Small intestine (tissue), 7 donors: ENCODE measurements at regions not wholly inside any gene's neighbourhood (a gene's known extent, or its start where the extent isn't known, plus 50 kb on each side); places are given as distances from the start of the nearest gene placed in this dataset.
"Not testable (repeated sequence)": the region's sequence is repeated elsewhere in the genome, so short reads cannot be mapped to it uniquely, and the experiment has no call there.

Source experiments
- DNase-seq, 2 donors: peaks; one replicate each; pipeline versions ENCODE4 v3.0.0 to v3.0.0-alpha.2; 2013
- FAIRE-seq: peaks from 2 replicates; lab custom pipeline; 2012; peaks lifted over from hg19 to GRCh38; lab: Jason Lieb, UNC
- H3K27ac ChIP-seq, 3 donors: one replicate each; pipeline ENCODE4 v1.5.1; 2013; ENCODE audit warnings: low read length in 2 of 3, mild to moderate bottlenecking in 2 of 3, control low read depth in 1 of 3, inconsistent platforms in 1 of 3, low read depth in 1 of 3, moderate library complexity in 1 of 3
- H3K27me3 ChIP-seq, 3 donors: one replicate each; pipeline ENCODE4 v1.6.1; 2013; ENCODE audit warnings: low read length in 3 of 3, inconsistent platforms in 1 of 3; ENCODE audit not compliant: control insufficient read depth in 3 of 3, insufficient read depth in 3 of 3
- H3K36me3 ChIP-seq, 3 donors: one replicate each; pipeline ENCODE4 v1.6.1; 2013; ENCODE audit warnings: low read length in 3 of 3, inconsistent platforms in 1 of 3, low read depth in 1 of 3, mild to moderate bottlenecking in 1 of 3, moderate library complexity in 1 of 3; ENCODE audit not compliant: control insufficient read depth in 3 of 3, insufficient read depth in 2 of 3
- H3K4me1 ChIP-seq, 3 donors: one replicate each; pipeline ENCODE4 v1.6.1; 2013; ENCODE audit warnings: low read length in 2 of 3, inconsistent platforms in 1 of 3, low read depth in 1 of 3, mild to moderate bottlenecking in 1 of 3, moderate library complexity in 1 of 3; ENCODE audit not compliant: control insufficient read depth in 3 of 3, insufficient read depth in 2 of 3
- H3K4me3 ChIP-seq, 3 donors: one replicate each; pipeline ENCODE4 v1.5.1; 2013; ENCODE audit warnings: low read length in 3 of 3, control low read depth in 1 of 3, inconsistent platforms in 1 of 3, low read depth in 1 of 3, mild to moderate bottlenecking in 1 of 3, moderate library complexity in 1 of 3
- H3K9me3 ChIP-seq, 2 donors: one replicate each; pipeline ENCODE4 v1.6.1; 2013; ENCODE audit warnings: low read depth in 1 of 2, low read length in 1 of 2; ENCODE audit not compliant: control insufficient read depth in 2 of 2, insufficient read depth in 1 of 2
- WGBS, 3 donors: extraction: QIAGEN DNeasy Blood & Tissue Kit; methylation state at CpG; one replicate each; pipeline ENCODE4 v1.1.7; 2013; 5-methylcytosine and 5-hydroxymethylcytosine counted together
- donor health status: healthy with polysubstance abuse.
- donor health status: control.
- donor health status: control.
- donor health status: Bipolar disorder and iron deficiency.
- donor health status: healthy.

DNA sequence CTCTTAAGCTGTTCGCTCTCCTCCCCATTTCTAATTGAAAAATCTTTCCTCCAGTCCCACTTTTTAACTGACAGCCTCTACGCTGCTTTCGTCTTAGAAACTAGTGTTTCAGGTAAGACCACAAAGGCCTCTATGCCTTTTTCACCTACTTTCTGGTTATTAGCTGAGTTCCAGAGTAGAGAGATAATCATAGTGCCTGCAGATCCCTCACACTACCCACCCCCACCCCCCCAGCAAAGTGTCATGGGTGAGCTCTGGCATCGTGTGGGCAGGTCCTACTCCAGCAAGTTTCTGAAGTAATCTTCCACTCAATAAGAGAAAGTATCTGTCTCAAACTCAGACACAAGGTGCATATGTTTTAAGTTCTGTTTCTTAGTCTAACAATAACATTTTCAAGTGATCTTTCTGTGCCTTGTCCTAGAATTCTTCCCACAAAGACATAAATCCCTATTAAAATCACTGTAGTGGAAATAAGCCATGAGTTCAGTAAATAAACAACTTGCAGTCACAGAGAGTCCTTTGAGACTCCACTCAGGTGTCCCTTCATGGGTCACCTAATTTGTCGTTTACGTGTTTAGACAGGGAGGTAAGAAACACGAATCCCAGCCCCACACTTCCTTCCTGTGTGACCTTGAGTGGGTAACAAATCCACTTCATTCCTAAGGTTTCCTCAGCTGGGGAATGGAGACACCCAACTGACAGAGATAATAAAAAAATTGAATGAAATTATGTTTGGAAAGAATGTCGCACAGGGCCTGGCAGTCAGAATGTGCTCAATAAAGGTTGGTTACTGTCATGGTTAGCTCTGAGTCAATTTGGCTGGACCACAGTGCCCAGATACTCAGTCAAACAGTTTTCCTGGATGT lies 228.9 kb upstream of the CAND1 start:
- no peak overlapping the region for H3K27ac ChIP-seq
- no peaks in the 10 kb centered on the region for H3K4me1 ChIP-seq
- no peaks in the 10 kb centered on the region for H3K27me3 ChIP-seq
- no peaks in the 10 kb centered on the region for H3K36me3 ChIP-seq
- no peak overlapping the region for H3K4me3 ChIP-seq
- no peak for FAIRE-seq
- no peak for DNase-seq
- no peaks in the 10 kb centered on the region for H3K9me3 ChIP-seq
- 75 to 77% (median 75%) methylated on average over 8 of the region's 8 CpGs for WGBS, 3 donors

GRCh38 chr12:67040861-67041137 lies 228.4 kb upstream of the CAND1 start:
- no peak overlapping the region for H3K4me3 ChIP-seq
- no peaks in the 10 kb centered on the region for H3K27me3 ChIP-seq
- DNase-seq: no peak
- no peak overlapping the region for H3K27ac ChIP-seq
- FAIRE-seq: no peak
- no peaks in the 10 kb centered on the region for H3K4me1 ChIP-seq
- H3K9me3 ChIP-seq: no peaks in the 10 kb centered on the region
- H3K36me3 ChIP-seq: no peaks in the 10 kb centered on the region

GRCh38 chr12:67042697-67043131 lies 226.4 kb upstream of the CAND1 start:
- H3K36me3 ChIP-seq: no peaks in the 10 kb centered on the region
- no peaks in the 10 kb centered on the region for H3K4me1 ChIP-seq
- H3K27me3 ChIP-seq: no peaks in the 10 kb centered on the region
- no peaks in the 10 kb centered on the region for H3K9me3 ChIP-seq
- H3K4me3 ChIP-seq: no peak overlapping the region
- no peak overlapping the region for H3K27ac ChIP-seq
- FAIRE-seq: no peak
- peak; percentile 24 to 57 for DNase-seq
- 23 to 70% (median 42%) methylated on average over 2 of the region's 2 CpGs for WGBS, 3 donors

- Histone ChIP-seq H3K27me3 (no peaks in the 10 kb centered on the region), H3K36me3 (no peaks in the 10 kb centered on the region), H3K9me3 (no peaks in the 10 kb centered on the region), H3K4me3 (no peak overlapping the region), H3K4me1 (no peaks in the 10 kb centered on the region), H3K27ac (no peak overlapping the region)
- no peak for DNase-seq
- WGBS, 3 donors: 6 to 48% (median 27%) methylated on average over 1 of the region's 1 CpG
- no peak for FAIRE-seq
These were observed 225.4 kb upstream of the CAND1 start for GRCh38 chr12:67043771-67044170.

- H3K4me1 ChIP-seq: no peaks in the 10 kb centered on the region
- H3K27me3 ChIP-seq: no peaks in the 10 kb centered on the region
- no peaks in the 10 kb centered on the region for H3K36me3 ChIP-seq
- H3K9me3 ChIP-seq: no peaks in the 10 kb centered on the region
- FAIRE-seq (no peak), DNase-seq (no peak)
- no peak overlapping the region for H3K27ac ChIP-seq
- no peak overlapping the region for H3K4me3 ChIP-seq
- WGBS, 3 donors: 84 to 89% (median 88%) methylated on average over 5 of the region's 5 CpGs
These were observed 223.5 kb upstream of the CAND1 start for GRCh38 chr12:67045650-67046049.

- Histone ChIP-seq H3K9me3 (no peaks in the 10 kb centered on the region), H3K4me3 (no peak overlapping the region), H3K4me1 (no peaks in the 10 kb centered on the region), H3K27me3 (no peaks in the 10 kb centered on the region), H3K27ac (no peak overlapping the region), H3K36me3 (no peaks in the 10 kb centered on the region)
- DNase-seq (no peak), FAIRE-seq (no peak)
- 78 to 85% (median 81%) methylated on average over 4 of the region's 4 CpGs for WGBS, 3 donors
These were observed 223.1 kb upstream of the CAND1 start for GRCh38 chr12:67046062-67046461.

GRCh38 chr12:67047634-67048033 lies 221.5 kb upstream of the CAND1 start:
- no peak for DNase-seq
- Histone ChIP-seq H3K36me3 (no peaks in the 10 kb centered on the region), H3K4me1 (no peaks in the 10 kb centered on the region), H3K27ac (no peak overlapping the region), H3K9me3 (no peaks in the 10 kb centered on the region), H3K27me3 (no peaks in the 10 kb centered on the region), H3K4me3 (no peak overlapping the region)
- no peak for FAIRE-seq
- WGBS, 3 donors: 83 to 91% (median 87%) methylated on average over 2 of the region's 2 CpGs

DNA sequence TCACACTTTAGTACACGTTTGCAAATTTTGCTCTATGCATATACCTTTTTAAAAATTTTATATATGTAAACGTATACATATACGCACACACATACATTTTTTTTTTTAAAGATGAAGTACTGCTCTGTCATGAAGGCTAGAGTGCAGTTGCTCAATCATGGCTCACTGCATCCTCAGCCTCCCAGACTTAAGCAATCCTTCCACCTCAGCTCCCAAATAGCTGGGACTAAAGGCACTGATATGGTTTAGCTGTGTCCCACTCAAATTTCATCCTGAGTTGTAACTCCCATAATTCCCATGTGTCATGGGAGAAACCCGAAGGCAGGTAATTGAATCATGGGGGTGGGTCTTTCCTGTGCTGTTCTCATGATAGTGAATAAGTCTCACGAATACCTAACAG lies 220.8 kb upstream of the CAND1 start:
- Histone ChIP-seq H3K4me3 (no peak overlapping the region), H3K36me3 (no peaks in the 10 kb centered on the region), H3K27me3 (no peaks in the 10 kb centered on the region), H3K9me3 (no peaks in the 10 kb centered on the region), H3K27ac (no peak overlapping the region), H3K4me1 (no peaks in the 10 kb centered on the region)
- FAIRE-seq: no peak
- 84 to 91% (median 89%) methylated on average over 5 of the region's 5 CpGs for WGBS, 3 donors
- no peak for DNase-seq

DNA sequence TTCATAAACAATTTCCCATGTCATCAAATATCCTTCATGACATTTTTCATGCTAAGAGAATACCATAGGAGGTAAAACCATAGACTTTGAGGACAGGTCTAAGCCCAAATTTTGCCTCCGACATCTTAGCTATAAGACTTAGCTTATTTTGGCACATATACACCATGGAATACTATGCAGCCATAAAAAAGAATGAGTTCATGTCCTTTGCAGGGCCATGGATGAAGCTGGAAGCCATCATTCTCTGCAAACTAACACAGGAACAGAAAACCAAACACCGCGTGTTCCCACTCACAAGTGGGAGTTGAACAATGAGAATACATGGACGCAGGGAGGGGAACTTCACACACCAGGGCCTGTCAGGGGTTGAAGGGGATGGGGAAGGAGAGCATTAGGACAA lies 220.0 kb upstream of the CAND1 start:
- WGBS, 3 donors: 71 to 73% (median 72%) methylated on average over 4 of the region's 4 CpGs

More for the DNA sequence above, 220.0 kb upstream of the CAND1 start:
- not testable (repeated sequence) for H3K4me3 ChIP-seq, H3K27ac ChIP-seq, H3K27me3 ChIP-seq, DNase-seq, H3K9me3 ChIP-seq, H3K4me1 ChIP-seq, FAIRE-seq, H3K36me3 ChIP-seq
